Adrenal gland (tissue), 9 donors: ENCODE measurements at regions not wholly inside any gene's neighbourhood (a gene's known extent, or its start where the extent isn't known, plus 50 kb on each side); places are given as distances from the start of the nearest gene placed in this dataset.

Experiments
- DNase-seq, 7 donors: peaks; one replicate each; pipeline ENCODE4 v3.0.0-alpha.2; 2019 to 2020
- H3K27ac ChIP-seq, 5 donors: fragments of 200-600 bp; sonication (generic) in 4 of 5; 1 replicate in 3 of 5; 2 replicates in 2 of 5; pipeline versions ENCODE4 v1.5.1 to v1.8.0; 2016 to 2020; ENCODE audit warnings: mild to moderate bottlenecking in 1 of 5
- H3K27me3 ChIP-seq: fragments of 200-600 bp; 2 replicates; pipeline ENCODE4 v1.8.0; 2021
- H3K36me3 ChIP-seq, 2 donors: fragments of 200-600 bp; replicated peaks in 1 of 2; 1 replicate in 1 of 2; 2 replicates in 1 of 2; pipeline versions ENCODE4 v1.5.1 to v1.8.0; 2018 to 2022
- H3K4me1 ChIP-seq, 2 donors: fragments of 200-600 bp; replicated peaks in 1 of 2; 1 replicate in 1 of 2; 2 replicates in 1 of 2; pipeline versions ENCODE4 v1.5.1 to v1.8.0; 2018 to 2021
- H3K4me3 ChIP-seq, 4 donors: fragments of 200-600 bp; sonication (generic) in 3 of 4; one replicate each; pipeline ENCODE4 v1.5.1; 2016 to 2018
- H3K9me3 ChIP-seq, 3 donors: fragments of 200-600 bp; sonication (generic) in 1 of 3; replicated peaks in 1 of 3; 1 replicate in 2 of 3; 2 replicates in 1 of 3; pipeline versions ENCODE4 v1.5.1 to v1.8.0; 2016 to 2021
- POLR2A ChIP-seq, 2 donors: fragments of 450-650 bp; IDR thresholded peaks; one replicate each; pipeline ENCODE4 v1.6.1; 2017; ENCODE audit warnings: antibody characterized with exemption in 2 of 2, mild to moderate bottlenecking in 2 of 2, moderate library complexity in 1 of 2
- WGBS, 4 donors: extraction: QIAGEN DNeasy Blood & Tissue Kit in 2 of 4; methylation state at CpG; one replicate each; pipeline versions ENCODE4 v1.1.5 to v1.1.7; 2013 to 2017; 5-methylcytosine and 5-hydroxymethylcytosine counted together
- intact Hi-C, 2 donors: fragments of 100-400 bp; cut with DNase I; formaldehyde crosslinking; loops; one replicate each; pipeline versions ENCODE4 v1.14.1 to v1.15.0; 2022 to 2023
- TF ChIP-seq, protein P1 (sequence below), 6 experiments: fragments of 450-650 bp in 4 of 6; fragments of 200-600 bp in 2 of 6; sonication (generic) in 1 of 6; IDR thresholded peaks; 1 replicate in 5 of 6; 2 replicates in 1 of 6; pipeline versions ENCODE4 v1.5.1 to v1.8.0; 2016 to 2021; ENCODE audit warnings: antibody characterized with exemption in 6 of 6, mild to moderate bottlenecking in 2 of 6, moderate library complexity in 1 of 6
- donor health status: healthy with polysubstance abuse.
- donor health status: Bipolar disorder and iron deficiency.
- donor health status: DM: yes; HTN: yes; CAD: no.
- donor health status: DM: no; HTN: no; CAD: no.
- donor health status: DM: no; HTN: no; CAD: no.

DNA sequence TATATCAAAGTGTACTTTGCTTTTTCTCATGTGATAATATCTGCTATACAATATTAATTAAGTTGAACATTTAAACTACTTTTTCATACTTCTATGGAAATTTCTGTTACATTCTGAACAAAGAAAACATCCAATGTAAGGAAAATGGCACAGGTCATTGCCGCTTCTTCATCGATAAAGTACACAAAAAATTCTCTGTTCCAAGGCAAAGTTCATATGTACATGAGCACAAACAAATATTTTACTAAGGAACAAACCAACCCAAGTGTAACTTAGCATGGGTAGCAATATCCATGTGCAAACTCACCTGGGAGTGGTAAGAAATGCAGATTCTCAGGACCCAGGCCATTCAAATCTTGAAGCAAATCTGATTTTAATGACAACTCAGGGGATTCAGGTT is 139.8 kb downstream of the TMEM161B start:
- TF ChIP-seq, protein P1, sequence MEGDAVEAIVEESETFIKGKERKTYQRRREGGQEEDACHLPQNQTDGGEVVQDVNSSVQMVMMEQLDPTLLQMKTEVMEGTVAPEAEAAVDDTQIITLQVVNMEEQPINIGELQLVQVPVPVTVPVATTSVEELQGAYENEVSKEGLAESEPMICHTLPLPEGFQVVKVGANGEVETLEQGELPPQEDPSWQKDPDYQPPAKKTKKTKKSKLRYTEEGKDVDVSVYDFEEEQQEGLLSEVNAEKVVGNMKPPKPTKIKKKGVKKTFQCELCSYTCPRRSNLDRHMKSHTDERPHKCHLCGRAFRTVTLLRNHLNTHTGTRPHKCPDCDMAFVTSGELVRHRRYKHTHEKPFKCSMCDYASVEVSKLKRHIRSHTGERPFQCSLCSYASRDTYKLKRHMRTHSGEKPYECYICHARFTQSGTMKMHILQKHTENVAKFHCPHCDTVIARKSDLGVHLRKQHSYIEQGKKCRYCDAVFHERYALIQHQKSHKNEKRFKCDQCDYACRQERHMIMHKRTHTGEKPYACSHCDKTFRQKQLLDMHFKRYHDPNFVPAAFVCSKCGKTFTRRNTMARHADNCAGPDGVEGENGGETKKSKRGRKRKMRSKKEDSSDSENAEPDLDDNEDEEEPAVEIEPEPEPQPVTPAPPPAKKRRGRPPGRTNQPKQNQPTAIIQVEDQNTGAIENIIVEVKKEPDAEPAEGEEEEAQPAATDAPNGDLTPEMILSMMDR (IDR thresholded peaks at IDR 0.05) = no peak
- TF ChIP-seq POLR2A (IDR thresholded peaks at IDR 0.05) = no peak
- intact Hi-C loops = no loop called here
- 94 to 99% (median 97%) methylated on average over 2 of the region's 2 CpGs for WGBS, 4 donors

DNA sequence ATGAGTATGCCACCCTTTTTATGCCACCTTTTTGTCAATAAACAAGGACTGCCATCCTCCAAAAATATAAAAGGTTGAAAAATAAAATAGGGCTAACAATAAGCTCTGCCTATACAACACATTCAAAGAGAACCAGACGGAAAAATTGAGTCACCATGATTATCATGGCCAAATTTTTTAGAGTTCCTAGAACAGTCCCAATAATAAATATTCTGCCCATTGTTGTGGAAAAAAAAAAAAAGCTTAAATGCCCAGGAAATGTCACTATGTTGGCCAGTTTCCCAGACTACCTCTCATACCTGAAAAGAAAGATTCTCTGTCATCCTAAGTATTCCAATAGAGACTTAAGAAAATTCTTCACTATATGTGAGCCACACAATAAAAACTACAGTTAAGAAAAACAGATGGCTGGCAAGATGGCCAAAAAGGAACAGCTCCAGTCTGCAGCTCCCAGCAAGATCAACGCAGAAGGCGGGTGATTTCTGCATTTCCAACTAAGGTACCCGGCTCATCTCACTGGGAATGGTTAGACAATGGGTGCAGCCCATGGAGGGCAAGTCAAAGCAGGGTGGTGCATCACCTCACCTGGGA is 149.0 kb downstream of the TMEM161B start:
- H3K36me3 ChIP-seq = no peaks in the 10 kb centered on the region
- 78 to 87% (median 82%) methylated on average over 4 of the region's 4 CpGs for WGBS, 4 donors
- DNase-seq = no peak
- H3K4me3 ChIP-seq = no peak overlapping the region
- no peaks in the 10 kb centered on the region for H3K4me1 ChIP-seq
- intact Hi-C loops = no loop called here
- H3K27me3 ChIP-seq = no peaks in the 10 kb centered on the region
- no peak overlapping the region for H3K27ac ChIP-seq
- no peak for TF ChIP-seq POLR2A (IDR thresholded peaks at IDR 0.05)
- TF ChIP-seq, protein P1 (IDR thresholded peaks at IDR 0.05) = no peak
- H3K9me3 ChIP-seq = no peaks in the 10 kb centered on the region

More for the DNA sequence above, 139.8 kb downstream of the TMEM161B start:
- Histone ChIP-seq H3K4me1 (no peaks in the 10 kb centered on the region), H3K36me3 (no peaks in the 10 kb centered on the region), H3K27me3 (no peaks in the 10 kb centered on the region), H3K27ac (no peak overlapping the region), H3K9me3 (peaks cover 0 to 5% (median 0%) of the 10 kb centered on the region in 3 donors), H3K4me3 (no peak overlapping the region)
- DNase-seq = no peak

DNA sequence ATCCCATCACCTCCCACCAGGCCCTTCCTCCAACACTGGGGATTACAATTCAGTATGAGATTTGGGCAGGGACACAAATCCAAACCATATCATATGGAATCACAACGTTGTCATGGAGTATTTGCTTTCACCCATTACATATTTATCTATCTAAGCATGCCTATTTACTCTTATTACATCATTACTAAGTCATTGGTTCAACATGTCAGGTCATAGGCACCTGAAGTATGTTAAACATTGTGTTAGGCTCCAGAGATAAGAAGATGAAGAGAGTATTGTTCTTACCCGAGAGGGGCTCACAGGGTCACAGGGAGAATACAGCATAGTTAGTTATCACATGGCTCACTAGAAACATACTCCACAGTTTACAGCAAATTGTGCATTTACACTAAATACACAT is 150.5 kb downstream of the TMEM161B start:
- WGBS, 4 donors = 56 to 67% (median 63%) methylated on average over 2 of the region's 2 CpGs
- DNase-seq = no peak
- Histone ChIP-seq H3K9me3 (no peaks in the 10 kb centered on the region), H3K4me3 (no peak overlapping the region), H3K27ac (no peak overlapping the region), H3K4me1 (no peaks in the 10 kb centered on the region), H3K27me3 (no peaks in the 10 kb centered on the region), H3K36me3 (no peaks in the 10 kb centered on the region)
- intact Hi-C loops = no loop called here
- TF ChIP-seq, protein P1 (IDR thresholded peaks at IDR 0.05) = no peak
- no peak for TF ChIP-seq POLR2A (IDR thresholded peaks at IDR 0.05)

DNA sequence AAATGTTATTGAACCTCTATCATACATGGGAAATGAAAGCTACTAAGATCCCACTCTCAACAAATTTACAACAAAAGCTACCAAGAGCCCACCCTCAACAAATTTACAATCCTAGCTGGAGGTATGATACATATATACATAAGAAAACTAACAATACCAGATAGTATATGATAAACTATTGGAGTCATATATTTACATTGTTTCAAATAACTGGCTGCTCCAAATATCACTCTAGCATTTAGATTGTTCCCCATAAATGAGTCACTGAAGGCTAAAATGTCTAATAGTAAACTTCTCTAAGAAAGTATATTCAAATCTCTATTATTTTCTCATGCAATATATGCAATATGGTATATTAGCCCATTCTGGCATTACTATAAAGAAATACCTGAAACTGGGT is 151.1 kb downstream of the TMEM161B start:
- DNase-seq = no peak
- H3K27me3 ChIP-seq = no peaks in the 10 kb centered on the region
- no peak overlapping the region for H3K27ac ChIP-seq
- H3K9me3 ChIP-seq = no peaks in the 10 kb centered on the region
- H3K36me3 ChIP-seq = no peaks in the 10 kb centered on the region
- no peaks in the 10 kb centered on the region for H3K4me1 ChIP-seq
- TF ChIP-seq, protein P1 (IDR thresholded peaks at IDR 0.05) = no peak
- no peak for TF ChIP-seq POLR2A (IDR thresholded peaks at IDR 0.05)
- no peak overlapping the region for H3K4me3 ChIP-seq
- intact Hi-C loops = no loop called here
